Keratinocyte (primary cell): ENCODE measurements at regions not wholly inside any gene's neighbourhood (a gene's known extent, or its start where the extent isn't known, plus 50 kb on each side); places are given as distances from the start of the nearest gene placed in this dataset.

Experiments
- CTCF ChIP-seq, 3 experiments: IDR thresholded peaks in 1 of 3; conservative IDR thresholded peaks in 1 of 3; optimal IDR thresholded peaks in 1 of 3; 2 replicates in 2 of 3; 3 replicates in 1 of 3; pipeline versions ENCODE3 to v1.5.1; 2011; ENCODE audit warnings: low read length in 3 of 3, mild to moderate bottlenecking in 3 of 3, moderate library complexity in 2 of 3, control low read depth in 1 of 3, inconsistent platforms in 1 of 3; ENCODE audit not compliant: insufficient read depth in 2 of 3; ENCODE audit errors: extremely low read depth in 1 of 3
- EZH2 ChIP-seq: IDR thresholded peaks from one replicate; pipeline ENCODE4 v1.6.1; 2012; ENCODE audit warnings: inconsistent platforms, mild to moderate bottlenecking, low read length, moderate library complexity

- TF ChIP-seq CTCF (optimal IDR thresholded peaks at IDR 0.05 in 1 of 3, IDR thresholded peaks at IDR 0.05 in 1 of 3, conservative IDR thresholded peaks at IDR 0.05 in 1 of 3; ENCODE audit: extremely low read depth in 1 of 3, insufficient read depth in 2 of 3, low read length in 3 of 3) (no peak), EZH2 (no peak)
Observed at GRCh38 chr4:59540311-59540710, 1659.8 kb upstream of the ADGRL3 start.
